AG08395 (cell line): ENCODE measurements at regions not wholly inside any gene's neighbourhood (a gene's known extent, or its start where the extent isn't known, plus 50 kb on each side); places are given as distances from the start of the nearest gene placed in this dataset.

Experiments used
- DNase-seq: peaks from one replicate; pipeline ENCODE4 v3.0.0; 2012; ENCODE audit warnings: mixed read lengths, low spot score

DNA sequence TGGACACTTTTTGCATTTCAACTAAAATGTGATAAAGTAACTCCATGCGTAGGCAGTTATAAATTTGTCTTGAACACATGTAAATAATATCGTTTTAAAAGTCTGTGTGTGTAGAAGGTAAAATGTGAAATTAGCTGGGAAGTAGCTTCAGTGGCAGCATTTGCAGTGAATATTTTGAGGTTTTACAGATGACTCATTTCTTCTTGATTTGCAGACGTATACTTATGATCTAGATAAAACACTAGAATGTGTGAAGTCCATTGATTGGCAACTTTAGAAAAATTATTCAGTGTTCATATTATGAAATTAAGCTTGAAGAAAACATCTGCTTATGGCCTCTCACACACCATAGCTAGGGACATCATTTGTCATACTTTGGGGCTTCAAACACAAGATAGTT is 788.6 kb upstream of the NOVA1 start:
- no peak for DNase-seq

DNA sequence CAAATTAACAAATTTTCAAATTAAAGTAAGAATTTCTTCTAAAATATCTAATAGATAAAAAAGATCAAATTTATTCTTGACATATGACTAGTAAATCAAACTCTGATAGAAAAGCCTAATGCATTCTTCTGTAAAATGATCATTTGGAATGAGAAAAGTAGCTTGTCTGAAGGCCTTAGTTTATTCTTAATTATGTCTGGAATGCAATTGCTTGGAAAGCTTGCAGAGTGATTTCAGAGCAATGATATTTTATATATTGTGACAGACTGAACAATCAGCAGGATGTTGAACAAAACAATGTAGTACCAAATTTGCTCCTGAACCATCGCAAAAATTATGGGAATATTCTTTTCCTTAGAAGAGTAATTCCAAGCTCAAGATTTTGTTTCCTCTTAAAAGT is 789.6 kb upstream of the NOVA1 start:
- no peak for DNase-seq

DNA sequence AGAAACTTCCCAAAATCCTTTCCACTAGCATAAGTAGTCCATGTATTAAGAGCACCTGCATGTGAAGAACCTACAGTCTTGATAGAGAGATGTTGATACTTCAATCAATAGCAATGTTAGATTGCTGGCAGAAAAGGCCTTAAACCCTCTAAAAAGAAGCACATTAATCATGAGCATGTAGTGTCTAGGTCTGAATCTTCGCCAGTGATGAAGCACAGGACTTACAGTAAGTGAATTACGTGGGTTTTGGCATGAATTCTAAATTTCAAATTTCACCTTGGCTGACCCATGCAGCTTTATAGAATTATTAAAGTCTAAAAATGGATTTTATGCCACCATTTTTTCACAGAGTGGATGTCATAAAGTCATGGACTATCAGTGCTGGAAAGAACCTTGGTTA is 791.6 kb upstream of the NOVA1 start:
- no peak for DNase-seq

DNA sequence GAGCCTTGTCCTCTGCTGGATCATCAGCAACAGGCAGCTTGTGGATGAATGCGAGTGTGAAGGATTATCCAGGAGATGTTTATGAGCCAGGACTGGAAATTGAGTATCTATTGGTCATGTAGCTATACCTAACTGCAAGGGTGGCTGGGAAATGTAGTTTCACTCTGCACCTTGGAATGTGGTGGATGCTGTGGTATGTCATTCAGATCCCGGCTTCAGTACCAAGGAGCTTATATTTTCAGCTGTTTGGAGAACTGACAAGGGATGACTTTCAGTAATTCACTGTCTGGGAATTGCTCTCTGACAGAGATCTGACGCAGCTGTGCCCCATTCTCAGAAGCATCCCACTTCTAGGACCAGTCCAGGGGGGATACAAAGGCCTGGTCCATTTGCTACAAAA is 792.3 kb upstream of the NOVA1 start:
- DNase-seq: no peak

DNA sequence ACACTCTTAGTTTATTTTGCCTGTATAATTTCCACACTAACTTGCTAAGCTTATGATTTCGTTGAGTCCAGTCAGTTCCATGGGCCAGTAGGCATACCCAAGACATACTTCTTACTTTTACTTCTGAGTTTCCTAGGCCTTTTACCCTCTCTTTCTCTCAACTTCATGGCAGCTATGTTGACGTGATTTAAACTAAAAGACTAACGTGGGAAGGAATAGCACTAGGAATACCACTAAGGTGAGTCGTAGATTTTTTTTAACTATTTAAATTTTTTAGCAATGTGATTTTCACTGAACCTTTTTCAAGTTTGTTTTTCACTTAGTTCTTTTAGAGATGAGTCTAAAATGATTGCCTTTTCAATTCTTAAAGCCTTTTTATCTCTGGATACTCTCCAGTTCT is 793.5 kb upstream of the NOVA1 start:
- DNase-seq: no peak

DNA sequence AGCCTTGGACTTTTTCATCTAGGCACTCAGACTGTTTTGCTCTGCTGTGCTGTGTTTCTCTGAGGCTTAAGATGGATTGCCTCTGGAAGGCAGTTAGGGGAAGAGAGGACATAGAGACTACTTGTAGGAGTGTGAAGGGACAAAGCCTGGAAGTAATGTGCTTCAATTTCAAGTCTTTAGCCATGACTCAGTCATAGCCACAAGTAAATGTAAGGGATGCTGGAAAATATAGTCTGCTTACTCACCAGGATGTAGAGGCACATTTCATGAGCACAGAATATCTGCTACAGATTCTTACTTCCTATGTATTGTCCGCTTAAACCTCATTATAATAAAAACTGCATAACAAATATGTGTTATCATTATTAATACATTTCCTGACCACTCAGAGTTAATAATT is 794.3 kb upstream of the NOVA1 start:
- no peak for DNase-seq

DNA sequence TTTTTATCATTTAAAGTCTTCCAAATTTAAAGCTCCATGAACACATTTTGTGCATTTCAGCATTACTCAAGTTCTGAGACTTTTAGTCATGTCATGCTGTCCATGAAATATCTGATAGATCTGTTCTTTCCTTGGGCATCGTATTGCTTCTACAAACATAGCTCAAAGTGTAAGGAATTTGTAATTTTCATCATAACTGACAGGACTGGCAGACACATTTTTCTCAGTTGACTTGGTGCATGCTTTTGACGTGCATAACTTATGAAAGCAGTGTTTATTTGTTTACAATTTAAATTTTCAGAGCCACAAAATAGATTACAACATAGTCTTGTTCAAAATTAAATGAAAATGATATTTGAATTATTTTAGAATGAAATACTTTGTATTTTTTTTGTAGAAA is 812.1 kb upstream of the NOVA1 start:
- DNase-seq: no peak

DNA sequence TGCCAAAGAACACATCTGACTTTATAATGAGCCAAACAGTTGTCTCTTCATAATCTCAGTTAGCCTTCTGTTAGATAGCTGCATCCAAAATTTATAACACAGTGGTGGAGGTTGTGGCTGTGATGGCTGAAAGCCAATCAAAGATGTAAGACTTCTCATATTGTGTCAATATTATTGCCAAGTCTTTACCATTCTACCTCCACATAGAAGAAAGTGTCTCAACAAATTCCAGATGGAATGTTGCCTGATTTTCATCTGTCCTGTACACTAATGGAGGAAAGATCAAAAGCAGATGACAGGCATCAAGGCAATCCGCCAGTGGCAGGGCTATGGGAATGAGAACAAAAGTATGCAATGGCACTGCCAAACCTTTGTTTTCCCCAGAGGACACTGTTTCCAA is 813.1 kb upstream of the NOVA1 start:
- DNase-seq: peak; percentile 1

DNA sequence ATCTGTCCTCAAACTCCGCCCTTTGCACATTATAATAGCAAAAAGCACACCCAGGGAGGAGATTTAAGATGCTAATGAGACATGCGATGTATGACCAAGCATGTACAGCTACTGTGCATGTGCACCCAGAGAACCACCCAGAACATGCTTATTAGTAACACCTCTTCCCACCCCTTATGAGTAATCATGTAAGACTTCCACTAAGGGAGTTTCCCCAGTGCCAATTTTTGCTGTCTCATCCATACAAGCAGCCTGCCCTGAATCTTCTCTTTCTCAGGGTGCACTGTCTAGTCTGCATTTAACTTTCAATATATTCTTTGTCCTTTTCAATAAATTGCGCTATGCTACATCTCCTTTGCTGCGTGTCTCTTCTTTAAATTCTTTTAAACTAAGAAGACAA is 830.0 kb upstream of the NOVA1 start:
- no peak for DNase-seq

DNA sequence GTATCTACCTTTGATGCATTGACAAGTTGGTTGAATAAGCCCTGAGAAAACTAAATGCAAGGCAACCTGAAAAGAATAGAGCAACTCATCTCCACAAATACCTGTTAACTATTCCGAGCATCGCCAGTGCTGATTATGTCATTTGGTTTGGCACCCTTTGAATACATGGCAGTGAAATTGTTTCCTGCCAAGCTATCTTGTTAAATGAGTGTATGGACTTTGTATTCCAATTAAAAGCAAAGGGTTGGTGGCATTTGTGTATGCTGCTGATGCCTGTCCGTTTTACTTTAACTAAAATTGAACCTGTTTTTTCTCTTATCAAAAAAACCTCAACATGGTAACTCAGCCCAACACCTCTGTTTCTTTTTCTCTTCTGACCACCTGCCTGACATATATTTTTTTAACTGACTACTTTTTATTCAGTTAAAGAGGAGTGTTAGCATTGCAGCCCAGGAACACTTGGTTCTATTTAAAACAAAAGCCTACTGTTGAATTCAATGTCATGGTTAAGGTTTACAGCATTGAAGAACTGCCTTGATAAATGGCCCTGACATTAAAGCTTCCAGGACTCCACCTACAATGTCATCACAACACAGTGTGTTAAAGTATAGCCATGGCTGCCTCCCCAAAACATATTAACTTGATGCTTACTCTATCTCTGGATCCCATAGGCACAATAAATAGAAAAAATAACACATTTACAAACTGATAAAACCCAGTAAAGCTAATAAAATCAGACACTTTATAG is 838.3 kb upstream of the NOVA1 start:
- no peak for DNase-seq

DNA sequence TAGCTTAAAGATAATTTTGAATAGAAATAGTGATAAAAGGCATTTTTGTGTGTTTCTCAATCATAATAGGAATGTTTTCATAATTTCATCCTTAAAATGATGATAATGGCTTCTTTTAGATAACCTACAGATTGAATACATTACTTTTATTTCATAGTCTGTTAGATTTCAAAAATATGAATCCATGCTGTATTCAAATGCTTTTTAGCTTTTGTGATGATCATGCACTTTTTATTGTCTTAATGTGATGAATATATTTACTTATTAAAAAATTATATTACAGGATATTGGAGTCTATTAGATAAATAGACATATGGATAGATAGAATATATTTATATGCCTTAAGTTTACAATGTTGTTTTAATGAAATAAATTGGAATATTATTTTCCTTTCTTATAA is 886.8 kb upstream of the NOVA1 start:
- DNase-seq: no peak

DNA sequence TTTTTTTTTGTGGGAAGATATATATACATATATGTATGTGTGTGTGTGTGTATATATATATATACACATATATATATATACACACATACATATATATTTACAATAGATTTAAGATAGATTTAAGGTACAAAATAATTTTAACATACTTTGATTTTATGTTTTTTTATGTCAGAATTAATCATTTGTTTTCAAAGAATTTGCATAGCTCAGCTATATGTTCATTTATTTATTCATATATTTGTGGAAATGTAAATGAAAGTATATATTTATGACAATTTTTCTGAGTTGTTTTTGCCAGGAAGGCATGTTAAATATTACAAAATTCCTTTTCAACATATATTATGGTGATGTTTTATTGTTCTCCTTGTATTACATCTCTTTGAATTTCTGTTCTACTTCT is 887.4 kb upstream of the NOVA1 start:
- no peak for DNase-seq

DNA sequence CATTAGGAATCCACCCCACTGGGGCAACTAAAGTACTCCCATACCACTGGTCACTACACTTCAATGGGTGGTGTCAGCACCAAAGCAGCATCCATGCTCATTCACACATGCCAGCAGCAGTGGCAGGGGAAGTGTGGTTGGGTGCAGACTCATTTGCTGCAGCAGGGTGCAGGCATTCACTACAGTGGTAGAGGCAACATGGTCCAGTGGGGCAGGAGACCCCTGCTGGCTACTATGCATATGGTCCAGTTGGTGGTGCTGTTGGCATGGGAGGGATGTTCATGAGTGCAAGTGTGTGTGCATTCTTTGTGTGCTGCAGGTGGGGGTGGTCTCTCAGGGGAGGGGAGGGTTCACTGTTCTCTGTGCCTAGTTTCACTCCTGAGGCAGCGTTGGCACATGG is 908.4 kb upstream of the NOVA1 start:
- DNase-seq: no peak

DNA sequence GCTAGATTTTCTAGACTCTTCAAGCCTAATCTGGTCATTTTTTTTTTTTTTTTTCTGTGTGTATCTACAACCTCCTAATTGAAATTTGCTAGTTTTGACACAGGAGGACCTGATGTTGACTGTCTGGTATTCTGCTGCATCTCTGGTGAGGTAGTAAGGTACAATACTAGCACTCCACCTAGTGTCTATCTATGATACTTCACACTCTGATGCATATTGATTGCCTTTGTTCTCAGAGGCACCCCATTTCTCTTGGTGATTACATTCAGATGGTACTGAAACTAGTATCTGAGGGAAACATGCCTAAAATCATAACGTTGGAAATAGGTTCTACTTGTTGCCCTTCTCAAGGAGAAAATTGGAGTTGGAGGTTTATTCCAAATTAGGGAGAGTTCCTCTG is 930.5 kb upstream of the NOVA1 start:
- no peak for DNase-seq

DNA sequence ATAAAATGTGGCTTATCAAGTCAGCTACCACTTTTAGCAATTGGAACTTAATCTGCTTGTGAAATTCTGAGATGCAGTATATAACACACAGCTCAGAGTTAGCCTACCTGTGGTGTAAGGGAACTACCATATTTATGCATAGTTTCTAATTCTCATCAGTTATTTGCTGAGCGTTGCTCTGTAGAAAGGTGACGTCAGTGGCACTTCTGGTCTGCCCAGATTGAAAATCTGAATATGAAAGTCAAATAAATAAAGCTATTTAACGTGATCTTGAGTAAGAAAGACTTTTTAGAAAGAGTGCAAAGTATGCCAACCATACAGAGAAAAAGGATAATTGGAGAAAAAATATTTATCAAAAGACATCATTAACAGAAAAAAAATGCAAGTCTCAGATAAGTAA is 938.9 kb upstream of the NOVA1 start:
- no peak for DNase-seq

DNA sequence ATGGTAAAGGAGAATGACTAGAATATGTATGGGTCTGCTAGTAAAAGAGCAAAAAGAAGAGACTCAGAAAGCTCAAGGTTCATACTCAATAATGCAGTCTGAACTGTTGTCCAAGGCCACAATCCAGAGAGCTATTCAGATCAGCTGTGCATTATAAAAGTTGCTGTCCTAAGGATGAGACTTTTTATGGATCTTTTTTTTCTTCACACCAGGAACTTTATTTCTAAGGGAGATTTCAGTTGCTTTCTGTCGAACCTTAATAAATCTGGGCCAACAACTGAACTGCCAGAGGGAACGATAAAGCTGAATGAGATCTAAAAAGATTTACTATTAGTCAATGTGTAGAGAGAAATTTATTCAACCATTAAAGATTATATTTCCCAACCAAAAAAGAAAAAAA is 948.3 kb upstream of the NOVA1 start:
- no peak for DNase-seq

DNA sequence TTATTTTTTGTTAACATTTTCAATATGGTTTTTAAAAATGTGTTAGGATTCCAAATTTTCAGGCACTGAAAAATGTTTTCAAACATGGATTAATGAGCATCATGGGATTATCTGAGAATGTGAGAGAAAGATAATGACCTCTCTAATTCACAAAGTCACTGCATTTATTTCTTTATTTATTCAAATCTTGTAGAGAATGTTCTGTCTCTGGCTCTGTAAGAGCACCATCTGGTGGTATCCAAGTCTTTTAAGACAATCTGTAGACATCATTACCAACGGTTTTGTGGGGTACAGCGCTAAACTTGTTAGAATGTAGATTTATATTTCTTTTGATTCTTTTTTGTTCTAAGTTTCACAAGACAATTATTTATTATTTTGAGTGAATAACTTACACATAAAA is 956.0 kb upstream of the NOVA1 start:
- no peak for DNase-seq

DNA sequence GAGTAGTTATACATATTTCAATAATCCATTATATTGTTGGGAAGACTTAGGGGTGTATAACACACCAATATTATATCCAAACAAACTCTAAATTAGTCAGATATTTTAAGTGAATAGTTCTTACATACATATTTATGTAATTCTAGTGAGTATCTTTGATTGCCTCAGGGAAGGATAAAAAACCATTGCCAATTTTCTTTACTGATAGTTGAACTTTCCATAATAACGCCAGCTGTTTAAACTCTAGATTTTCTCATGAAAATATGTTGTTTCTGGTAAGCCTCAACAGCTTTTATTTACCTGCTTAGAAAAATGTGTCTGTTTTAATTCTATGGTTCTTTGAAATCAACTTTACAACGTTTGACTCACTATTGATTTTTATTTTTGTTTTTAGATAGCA is 959.6 kb upstream of the NOVA1 start:
- DNase-seq: no peak

DNA sequence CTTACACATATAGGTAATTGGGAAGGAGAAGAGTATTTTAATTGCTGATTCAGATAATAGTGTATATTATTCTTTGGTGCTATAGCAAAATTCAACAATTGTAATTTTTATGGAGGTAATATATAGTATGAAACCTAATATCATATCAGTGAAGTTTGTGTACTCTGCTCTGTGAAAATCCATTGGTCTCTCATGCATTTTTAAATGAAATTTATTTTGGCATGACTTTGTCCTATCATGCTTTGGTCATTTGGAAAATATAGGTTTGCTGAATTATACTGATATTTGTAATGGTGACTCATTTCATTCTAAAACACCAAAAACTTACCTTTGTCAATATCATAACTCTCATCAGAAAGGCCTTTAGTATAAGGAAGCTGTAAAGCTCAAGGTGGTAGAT is 962.0 kb upstream of the NOVA1 start:
- DNase-seq: no peak

DNA sequence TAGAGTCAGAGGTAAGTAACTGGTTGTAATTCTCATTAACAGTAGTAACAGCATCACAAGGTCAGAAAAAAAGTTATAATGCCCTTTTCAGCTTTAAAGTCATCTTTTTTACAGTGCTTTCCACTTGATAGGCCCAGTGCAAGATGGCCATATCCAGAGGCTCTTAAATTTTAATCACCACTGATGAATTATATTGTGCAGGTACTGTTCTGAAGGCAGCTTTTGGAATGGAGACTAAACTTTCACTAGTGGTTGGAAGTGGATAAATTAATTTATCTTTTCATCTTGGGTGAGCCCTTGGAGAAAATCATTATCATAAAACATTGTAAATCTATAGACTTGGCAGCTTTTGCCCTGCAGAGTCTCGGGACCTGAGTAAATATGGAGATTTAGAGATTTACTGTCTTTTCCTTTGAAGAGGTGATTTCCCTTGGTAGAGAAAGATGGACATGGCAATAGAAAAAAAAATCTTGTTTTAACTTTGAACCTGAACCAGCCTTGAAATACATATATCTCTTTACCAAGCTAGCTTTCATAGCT is 969.1 kb upstream of the NOVA1 start:
- no peak for DNase-seq

DNA sequence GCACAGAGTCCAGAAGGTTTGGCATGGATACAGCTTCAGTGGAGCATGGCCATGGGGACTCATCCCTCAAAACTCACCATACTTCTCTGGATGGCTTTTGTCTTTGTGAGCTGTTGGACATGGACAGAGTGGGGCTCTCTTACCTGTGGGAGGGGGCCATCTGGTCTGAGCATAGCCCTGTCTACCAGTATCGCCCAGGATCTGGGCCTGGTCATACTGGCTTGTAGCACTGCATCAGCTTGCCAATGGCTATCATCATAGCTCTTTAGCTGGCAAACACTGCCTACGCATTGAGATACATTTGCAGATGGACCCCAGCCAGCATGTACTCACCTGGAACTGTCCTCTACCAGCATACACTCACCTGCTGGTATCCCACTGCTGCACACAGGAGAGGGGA is 975.2 kb upstream of the NOVA1 start:
- DNase-seq: no peak

DNA sequence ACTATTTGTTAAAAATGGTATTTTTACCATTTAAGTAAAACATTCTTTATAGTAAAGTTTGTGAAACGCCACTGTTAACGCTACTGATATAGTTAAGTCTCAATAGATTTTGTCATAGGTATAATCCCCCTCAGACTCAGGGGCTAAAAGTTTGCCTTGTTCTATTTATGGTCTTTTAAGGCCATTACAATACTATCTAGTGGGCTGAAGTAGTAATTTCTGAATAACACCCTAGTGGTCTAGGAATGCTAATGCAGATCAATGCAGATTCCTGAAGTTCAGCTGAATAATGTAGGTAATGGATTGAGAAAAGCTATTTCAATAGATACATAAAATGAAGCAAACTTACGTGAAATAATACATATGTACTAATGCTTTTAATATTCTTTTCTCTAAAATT is 989.3 kb upstream of the NOVA1 start:
- DNase-seq: no peak

DNA sequence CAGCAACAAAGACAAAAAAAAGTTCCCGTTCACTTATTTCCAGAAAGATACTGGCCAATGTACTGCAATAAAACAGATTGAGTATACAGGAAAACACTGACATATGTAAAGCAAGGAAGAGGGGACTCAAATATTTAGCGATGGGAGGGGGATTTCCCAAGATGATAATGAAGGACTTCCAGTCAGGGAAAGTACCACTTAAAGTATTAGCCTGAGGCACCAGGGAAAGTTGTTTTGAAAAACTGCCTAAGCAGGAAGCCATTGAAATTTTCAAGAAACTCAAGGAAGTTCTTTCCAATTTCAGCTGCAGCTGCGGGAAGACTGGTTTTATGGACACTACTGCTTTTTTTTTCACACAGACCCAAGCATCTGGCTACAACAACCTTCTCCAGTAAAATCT is 1007.4 kb upstream of the NOVA1 start:
- DNase-seq: no peak

DNA sequence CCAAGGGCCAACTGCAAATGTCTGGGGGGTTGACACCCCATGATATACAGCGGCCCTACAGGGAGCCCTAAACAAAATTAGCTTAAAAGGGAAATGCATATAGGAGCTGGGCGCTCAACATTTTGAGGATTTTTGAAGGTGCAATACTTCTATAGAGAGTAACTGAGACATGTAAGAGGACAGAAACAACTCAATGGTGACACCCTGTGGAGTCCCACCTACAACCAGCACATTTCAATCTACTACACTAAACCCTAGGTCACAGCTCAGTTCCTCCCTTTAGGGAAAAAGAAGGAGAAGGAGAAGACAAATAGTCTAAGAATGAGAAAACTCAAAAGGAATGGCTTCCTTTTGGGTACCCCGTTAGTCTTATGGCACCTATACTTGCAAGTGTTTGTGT is 1010.5 kb upstream of the NOVA1 start:
- DNase-seq: no peak

DNA sequence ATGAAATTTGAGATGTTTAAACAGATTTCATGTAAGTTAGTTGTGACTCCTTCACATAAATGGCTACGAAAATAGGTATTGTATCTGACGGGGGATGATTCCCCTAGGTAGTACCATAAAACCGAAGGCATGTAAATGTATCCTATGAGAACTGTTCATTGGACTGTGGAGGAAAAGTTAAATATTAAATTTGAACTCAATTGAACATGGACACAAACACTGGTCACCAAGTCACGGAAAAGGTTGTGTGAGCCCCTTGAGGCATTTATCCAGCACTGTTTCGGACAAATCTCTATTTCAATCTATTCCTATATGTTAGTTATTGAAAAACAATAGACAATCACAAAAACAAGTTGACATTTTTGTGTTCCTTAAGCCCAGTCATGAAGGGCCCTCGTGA is 1014.3 kb upstream of the NOVA1 start:
- no peak for DNase-seq
